RPMI7951 (cell line): ENCODE measurements at regions not wholly inside any gene's neighbourhood (a gene's known extent, or its start where the extent isn't known, plus 50 kb on each side); places are given as distances from the start of the nearest gene placed in this dataset.
A peak's percentile ranks its signal among the peaks of the same experiment; 100 is the strongest.

Experiments
- DNase-seq: peaks from one replicate; pipeline ENCODE4 v3.0.0-alpha.2; 2012; ENCODE audit warnings: low read depth

- no peak for DNase-seq
Observed at GRCh38 chr15:69838338-69838737, 259.4 kb downstream of the TLE3 start.

DNA sequence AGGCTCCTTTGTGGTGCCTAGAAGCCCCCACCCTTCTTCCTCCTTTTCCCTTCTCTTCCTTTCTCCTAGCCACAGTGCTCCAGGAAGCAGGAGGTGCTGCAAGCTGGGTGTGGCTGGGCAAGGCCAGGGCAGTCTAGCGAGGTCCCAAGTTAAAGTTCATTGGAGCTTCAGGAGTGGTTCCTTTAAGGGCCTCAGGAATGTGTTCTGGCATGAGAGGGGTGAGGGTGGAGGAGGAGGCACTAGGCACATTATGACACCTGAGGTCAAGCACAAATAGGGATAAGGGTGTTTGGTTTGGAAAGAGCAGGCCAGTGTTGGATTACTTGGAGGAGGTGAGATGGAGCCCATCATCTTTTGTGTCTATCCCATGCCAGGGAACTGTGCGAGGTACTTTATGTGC is 258.7 kb downstream of the TLE3 start:
- no peak for DNase-seq

- DNase-seq: peak; percentile 35
Observed at GRCh38 chr15:69841113-69841828, 256.4 kb downstream of the TLE3 start.

GRCh38 chr15:69842851-69843250 is 254.9 kb downstream of the TLE3 start:
- DNase-seq: no peak

- peak; percentile 28 for DNase-seq
Observed at GRCh38 chr15:69843276-69843899, 254.3 kb downstream of the TLE3 start.

GRCh38 chr15:69843900-69844304 is 253.8 kb downstream of the TLE3 start:
- DNase-seq: no peak

DNA sequence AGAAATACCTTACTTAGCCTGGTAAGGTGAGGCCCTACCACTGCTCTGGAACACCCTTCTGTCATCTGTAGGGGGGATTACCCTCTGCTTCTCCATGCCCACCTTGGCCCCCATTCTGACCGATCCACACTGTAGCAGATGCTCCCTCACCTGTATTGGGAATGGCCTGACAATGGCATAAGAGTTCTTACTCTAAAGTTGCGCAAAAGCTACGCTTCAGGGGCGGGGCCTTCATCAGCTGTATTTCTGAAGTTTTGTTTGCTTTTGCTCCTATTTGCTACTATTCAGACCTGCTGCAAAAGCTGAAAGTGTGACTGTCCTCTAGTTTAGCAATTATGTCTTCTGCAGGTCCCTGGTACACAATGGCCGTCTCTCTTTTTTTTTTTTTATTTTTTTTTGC is 252.6 kb downstream of the TLE3 start:
- DNase-seq: no peak

DNA sequence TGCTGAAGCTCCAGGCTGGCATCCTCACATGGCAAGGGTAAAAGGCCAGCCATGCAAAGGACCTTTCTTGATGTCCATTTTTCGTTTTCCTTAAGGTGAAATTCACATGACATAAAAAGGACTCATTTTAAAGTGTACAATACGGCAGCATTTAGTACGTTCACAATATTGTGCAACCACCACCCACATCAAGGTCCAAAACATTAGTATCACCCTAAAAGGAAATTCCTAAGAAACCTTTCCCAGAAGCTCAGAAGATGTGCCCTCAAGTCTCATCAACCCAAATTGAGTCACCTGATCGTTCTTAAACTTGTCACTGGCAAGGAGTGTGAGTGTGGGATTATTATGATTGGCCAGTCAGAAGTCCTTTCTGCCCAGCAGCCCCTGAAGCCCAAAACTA is 250.1 kb downstream of the TLE3 start:
- DNase-seq: no peak

GRCh38 chr15:69848096-69848495 is 249.6 kb downstream of the TLE3 start:
- no peak for DNase-seq

DNA sequence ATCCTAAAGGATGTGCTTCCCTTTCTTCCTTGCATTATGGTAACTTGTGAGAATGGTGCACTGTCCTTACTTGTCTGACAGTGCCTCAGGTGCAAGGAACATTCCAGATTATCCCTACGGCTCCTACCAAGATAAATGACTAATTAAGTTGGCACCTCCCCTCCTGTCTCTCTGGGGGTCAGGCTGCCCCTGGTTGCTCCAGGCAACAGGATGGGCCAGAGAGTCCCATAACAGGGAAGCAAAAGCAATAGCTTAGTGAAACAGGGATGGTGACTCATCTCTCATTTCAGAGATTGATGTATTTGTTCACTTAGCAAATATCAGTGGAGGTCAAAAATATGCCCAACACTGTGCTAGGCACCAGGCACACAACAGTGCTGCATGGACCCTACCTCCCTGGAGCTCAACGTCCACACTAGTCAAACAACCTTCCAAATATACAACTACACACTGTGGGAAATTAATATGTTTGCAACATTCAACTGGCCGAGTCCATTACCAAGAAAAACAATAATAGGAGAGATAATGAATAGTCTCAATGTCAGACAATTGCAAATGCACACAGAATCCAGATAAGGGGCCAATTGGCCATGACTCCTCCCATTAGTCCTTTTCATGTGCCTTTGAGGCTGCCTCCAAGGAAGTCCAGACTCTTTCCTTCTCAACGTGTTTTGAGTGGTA is 249.0 kb downstream of the TLE3 start:
- peak; percentile 78 for DNase-seq

GRCh38 chr15:69849232-69849610 is 248.5 kb downstream of the TLE3 start:
- no peak for DNase-seq

DNA sequence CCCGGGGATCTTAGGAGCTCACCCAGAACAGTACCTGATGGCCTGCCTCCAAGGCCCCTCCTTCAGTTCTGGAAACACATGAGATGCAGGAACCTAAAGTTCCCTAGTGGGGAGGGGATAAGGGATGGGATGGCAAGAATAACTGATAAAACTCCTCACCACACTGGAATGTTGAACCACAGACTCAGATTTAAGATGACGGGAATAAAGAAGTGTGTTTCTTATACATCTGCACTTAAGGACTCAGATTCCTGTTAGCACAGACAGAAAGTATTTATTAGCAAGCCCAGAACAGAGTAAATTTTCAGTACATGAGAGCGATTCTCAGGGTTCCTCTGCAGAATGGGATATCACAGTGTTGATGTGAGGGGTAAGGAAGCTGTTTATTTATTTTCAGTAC is 245.2 kb downstream of the TLE3 start:
- DNase-seq: peak; percentile 56

DNA sequence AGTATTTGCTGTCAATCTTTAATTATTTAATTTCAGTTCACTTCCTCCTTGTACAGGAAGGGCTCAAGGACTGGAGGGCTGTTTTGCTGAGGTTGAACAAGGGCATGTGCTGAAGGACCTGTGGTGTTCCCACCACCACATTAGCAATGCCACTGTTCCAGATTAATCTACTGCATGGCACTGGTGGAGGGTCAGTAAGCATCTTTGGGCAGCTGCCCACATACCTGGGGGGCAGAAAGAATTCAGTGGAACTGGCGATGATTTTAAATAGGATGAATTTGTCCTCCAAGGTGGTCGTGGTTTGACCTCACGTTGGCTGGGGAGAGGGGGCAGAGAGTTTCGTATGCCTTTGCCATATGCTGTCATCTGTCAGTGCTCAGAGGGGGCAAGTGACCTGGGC is 244.8 kb downstream of the TLE3 start:
- DNase-seq: no peak

DNA sequence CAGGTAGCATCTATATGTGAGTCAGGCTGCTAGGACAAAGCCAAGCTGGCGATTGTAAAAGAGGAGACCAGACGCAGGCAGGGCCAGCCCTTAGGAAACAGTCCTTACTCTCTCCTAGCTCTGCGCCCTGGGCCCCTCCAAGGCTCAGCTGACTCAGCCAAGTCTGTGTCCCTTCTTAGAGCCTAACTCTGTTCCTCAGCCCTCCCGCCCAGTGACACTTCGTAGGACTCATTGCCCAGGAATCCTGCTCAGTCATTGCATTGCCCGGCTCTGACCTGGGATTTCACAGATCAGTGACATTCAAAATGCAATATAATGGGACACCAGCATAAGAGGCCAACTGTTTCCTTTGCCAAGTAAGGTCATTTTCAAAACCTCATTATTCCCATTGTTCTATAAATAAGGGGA is 244.2 kb downstream of the TLE3 start:
- DNase-seq: peak; percentile 94

GRCh38 chr15:69854001-69854400 is 243.7 kb downstream of the TLE3 start:
- no peak for DNase-seq

DNA sequence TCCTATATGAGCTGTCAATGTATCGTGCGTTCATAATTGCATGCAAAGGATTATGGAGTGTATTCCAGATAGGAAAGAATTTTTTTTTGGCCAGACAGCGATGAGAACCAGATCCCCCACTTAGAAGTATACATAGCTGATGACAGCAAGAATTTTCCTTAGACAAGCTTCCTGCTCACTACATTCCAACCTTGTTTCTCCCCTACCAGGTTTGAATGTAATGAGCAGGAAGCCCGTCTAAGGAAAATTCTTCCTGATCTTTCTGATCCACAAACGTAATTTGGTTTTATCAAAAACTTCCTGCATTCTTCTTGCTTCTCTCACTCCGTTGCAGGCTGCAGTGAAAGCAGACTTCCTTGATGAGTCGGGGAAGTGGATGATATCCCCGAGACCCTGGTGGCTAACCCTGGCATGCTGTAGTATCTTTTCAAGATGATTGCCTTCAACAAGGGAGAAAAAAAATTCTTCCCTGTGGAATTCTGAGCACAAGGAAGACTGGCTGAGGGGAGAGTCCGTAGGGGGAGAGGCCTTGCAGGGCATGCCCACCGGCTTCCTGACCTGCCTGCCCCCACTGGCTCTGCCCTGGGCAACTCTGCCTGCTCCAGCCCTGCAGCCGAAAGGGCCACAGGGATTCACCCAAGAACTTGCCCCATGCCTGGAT is 243.1 kb downstream of the TLE3 start:
- DNase-seq: peak; percentile 45

DNA sequence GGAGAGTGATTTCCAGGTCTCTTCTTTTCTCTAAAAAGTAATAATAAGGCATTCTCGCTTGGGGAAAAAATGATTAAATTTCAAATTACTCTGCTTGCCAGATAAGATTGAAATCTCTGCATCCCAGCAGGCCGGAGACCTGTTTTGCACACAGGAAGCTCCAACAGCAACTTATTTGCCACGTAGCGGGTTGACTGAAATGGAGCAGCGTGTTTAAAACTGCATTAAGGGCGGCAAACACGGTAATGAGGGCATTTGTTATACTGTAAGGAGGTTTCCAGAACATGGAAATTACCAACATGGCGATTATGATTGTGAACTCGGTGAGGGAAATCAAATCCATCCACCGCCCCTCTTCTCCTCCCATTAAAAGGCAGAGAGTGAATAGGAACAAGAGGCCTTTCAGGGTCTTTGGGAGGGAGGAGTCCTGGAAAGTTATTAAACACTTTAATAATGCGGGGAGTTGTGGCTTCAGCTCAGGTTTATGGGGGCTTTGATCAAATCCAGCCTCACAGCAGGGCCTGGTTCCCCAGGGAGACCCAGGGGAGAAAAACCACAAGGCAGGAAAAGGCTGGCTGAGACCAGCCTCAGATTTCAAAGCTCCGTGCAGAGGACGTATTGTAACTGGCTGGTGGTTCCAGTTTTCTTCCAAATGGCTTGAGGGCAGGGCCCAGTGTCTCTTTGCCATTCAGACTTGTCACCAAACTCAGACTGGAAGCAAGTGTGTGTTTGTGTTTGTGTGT is 242.3 kb downstream of the TLE3 start:
- DNase-seq: peak; percentile 76

DNA sequence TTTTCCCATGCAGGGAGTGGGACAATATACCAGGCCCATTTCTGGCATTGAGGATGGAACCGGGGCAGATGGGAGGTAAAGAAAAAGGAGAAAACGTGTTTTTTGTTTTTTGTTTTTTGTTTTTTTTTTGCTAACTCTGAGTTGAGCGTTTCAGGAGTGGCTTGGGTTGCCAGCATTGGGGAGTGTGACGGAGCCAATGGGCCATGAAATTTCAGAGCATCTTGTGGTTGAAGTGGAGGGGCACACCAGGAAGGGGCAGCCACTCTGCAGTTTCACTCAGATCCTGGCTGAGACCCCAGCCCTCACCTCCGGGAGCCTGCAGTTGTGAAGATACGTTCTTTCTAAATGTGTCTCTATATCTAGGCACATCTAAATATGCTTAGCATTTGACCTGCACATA is 240.5 kb downstream of the TLE3 start:
- no peak for DNase-seq

DNA sequence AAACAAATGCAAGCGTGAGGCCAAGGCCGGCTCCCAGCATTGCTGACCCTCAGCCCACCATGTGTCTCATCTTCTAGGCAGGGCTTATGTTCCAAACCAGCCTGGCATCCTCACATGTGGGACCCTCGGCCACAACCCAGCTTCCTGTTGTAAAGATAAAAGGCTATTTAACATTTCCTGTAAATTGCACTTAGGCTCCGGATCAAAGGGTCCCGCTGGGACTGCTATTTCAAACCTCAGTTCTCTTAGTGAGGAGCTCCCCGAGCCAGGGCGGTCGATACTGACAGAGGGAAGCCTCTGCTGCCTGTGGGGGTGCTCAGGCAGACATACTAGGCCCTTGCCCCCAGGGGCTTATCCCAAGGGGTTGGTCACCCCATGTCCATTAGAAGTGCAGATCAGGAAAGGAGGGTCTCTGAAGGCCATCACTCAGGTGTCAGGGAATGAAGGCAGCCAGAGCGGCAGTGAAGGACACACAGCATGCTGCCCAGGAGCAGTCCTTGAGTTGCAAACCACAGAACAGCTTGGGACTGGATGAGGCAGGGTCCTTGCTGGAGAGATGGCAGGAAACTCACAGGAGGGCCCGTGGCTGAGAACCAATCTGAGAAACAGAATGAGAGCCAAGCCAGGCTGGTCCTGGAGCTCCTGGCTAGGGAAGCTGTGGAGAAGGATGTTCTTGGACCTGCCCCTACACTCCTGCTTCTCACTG is 239.9 kb downstream of the TLE3 start:
- no peak for DNase-seq

GRCh38 chr15:69858456-69858855 is 239.3 kb downstream of the TLE3 start:
- no peak for DNase-seq

- no peak for DNase-seq
Observed at GRCh38 chr15:69859866-69860265, 237.9 kb downstream of the TLE3 start.
